Effector memory CD4-positive, alpha-beta T cell (primary cell): ENCODE measurements at regions not wholly inside any gene's neighbourhood (a gene's known extent, or its start where the extent isn't known, plus 50 kb on each side); places are given as distances from the start of the nearest gene placed in this dataset.

Experiments
- DNase-seq, 3 donors: peaks; one replicate each; pipeline ENCODE4 v3.0.0-alpha.2; 2020
- H3K27ac ChIP-seq: 2 replicates; pipeline ENCODE4 v1.7.0; 2013; ENCODE audit warnings: mild to moderate bottlenecking, low read length, moderate library complexity; ENCODE audit not compliant: insufficient read depth, poor library complexity, severe bottlenecking
- H3K27me3 ChIP-seq: replicated peaks from 2 replicates; pipeline ENCODE4 v1.7.0; 2013; ENCODE audit warnings: mild to moderate bottlenecking, low read length; ENCODE audit not compliant: insufficient read depth, control insufficient read depth, poor library complexity, severe bottlenecking
- H3K36me3 ChIP-seq: 2 replicates; pipeline ENCODE4 v1.7.0; 2013; ENCODE audit warnings: mild to moderate bottlenecking, low read length, moderate library complexity; ENCODE audit not compliant: control insufficient read depth, insufficient read depth
- H3K4me1 ChIP-seq: 2 replicates; pipeline ENCODE4 v1.7.0; 2013; ENCODE audit warnings: low read length, mild to moderate bottlenecking; ENCODE audit not compliant: control insufficient read depth, insufficient read depth, poor library complexity, severe bottlenecking
- H3K4me3 ChIP-seq: 2 replicates; pipeline ENCODE4 v1.7.0; 2013; ENCODE audit warnings: low read length, low read depth, mild to moderate bottlenecking; ENCODE audit not compliant: insufficient read depth, poor library complexity, severe bottlenecking
- H3K9me3 ChIP-seq: 2 replicates; pipeline ENCODE4 v1.7.0; 2013; ENCODE audit warnings: mild to moderate bottlenecking, low read length, moderate library complexity; ENCODE audit not compliant: control insufficient read depth

DNA sequence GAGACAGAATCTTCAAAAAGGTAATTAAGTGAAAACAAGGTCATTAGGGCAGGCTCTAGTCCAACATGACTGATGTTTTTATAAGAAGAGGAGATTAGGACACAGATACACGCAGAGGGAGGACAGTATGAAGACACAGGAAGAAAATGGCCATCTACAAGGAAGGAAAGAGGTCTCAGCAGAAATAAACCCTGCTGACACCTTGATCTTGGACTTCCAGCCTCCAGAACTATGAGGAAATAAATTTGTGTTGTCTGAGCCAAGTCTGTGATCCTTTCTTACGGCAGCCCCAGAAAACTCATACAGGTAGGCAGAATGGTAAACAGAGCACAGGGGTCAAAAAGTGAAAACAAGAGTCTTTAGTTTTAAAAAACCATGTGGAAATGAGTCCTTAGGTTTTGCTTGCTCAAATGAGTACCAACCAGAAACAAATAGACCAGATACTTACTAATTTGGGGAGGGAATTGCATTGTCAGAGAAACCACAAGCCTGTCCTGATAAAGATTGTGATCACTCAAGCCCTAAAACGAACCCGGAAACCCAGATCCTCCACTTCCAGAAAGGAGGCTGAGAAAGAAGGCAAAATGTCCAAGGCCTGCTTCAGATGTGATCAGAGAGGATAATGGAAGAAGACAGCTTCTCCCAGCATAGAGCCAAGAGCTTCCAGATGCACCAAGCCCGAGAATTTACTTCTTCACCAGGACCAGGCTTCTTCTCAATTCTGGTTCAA is 93.9 kb downstream of the DUSP6 start:
- no peaks in the 10 kb centered on the region for H3K36me3 ChIP-seq
- no peak overlapping the region for H3K4me3 ChIP-seq
- no peaks in the 10 kb centered on the region for H3K27me3 ChIP-seq
- H3K4me1 ChIP-seq = no peaks in the 10 kb centered on the region
- H3K9me3 ChIP-seq = no peaks in the 10 kb centered on the region
- H3K27ac ChIP-seq = no peak overlapping the region
- DNase-seq = no peak

DNA sequence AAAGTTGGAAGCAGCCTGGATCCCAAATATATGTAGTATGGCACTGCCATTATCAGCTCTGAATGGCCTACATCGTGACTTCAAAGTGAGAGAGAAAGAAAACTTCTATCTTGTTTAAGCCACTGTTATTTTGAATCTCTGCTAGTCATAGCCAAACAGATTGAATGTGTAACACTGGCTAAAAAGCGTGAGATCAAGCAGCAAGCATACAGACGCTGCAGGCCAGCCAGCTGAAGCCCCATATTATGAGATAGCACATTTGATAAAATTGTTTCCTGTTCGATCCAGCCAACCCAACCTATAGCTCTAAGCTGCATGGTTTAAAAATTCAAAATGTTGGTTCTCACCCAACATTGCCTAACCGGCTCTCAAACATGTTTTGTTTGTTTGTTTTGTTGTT is 95.0 kb downstream of the DUSP6 start:
- Histone ChIP-seq H3K4me3 (no peak overlapping the region), H3K27ac (no peak overlapping the region), H3K4me1 (no peaks in the 10 kb centered on the region), H3K27me3 (no peaks in the 10 kb centered on the region), H3K36me3 (no peaks in the 10 kb centered on the region), H3K9me3 (no peaks in the 10 kb centered on the region)
- no peak for DNase-seq

DNA sequence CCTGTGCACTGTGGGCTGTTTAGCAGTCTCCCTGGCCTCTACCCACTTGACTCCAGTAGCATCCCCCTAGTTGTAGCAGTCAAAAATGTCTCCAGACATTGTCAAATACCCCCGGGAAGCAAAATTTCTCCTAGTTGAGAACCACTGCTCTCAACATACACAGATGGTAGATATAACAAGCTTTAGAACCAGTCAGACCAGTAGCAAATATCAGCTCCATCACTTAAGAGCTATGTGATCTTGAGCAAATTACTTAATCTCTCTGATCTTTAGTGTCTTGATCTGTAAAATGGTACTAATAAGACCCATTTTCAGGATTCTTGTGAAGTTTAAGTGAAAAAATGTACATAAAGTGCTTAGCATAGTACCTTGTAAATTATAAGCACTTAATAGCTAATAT is 96.2 kb downstream of the DUSP6 start:
- no peak for DNase-seq
- H3K4me3 ChIP-seq = no peak overlapping the region
- H3K27me3 ChIP-seq = no peaks in the 10 kb centered on the region
- H3K36me3 ChIP-seq = no peaks in the 10 kb centered on the region
- H3K9me3 ChIP-seq = no peaks in the 10 kb centered on the region
- H3K4me1 ChIP-seq = no peaks in the 10 kb centered on the region
- H3K27ac ChIP-seq = no peak overlapping the region

DNA sequence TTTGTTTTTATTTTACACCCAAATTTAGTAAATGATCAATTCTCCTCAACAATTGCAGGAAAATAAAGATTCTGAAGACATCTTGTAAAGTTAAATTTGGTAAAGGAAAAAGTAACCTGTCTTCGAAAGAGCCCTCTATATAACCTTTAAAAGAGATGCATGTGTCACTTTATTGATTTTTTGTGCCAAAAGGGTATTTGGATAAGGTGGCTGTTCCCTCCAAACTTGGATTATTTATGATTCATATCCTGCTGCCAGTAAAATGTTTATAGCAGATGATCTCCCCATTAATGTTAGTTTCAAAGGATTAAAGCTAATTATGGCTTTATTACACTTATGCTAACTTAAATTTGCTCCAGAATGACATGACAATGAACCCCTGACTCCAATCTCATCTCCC is 98.8 kb downstream of the DUSP6 start:
- no peaks in the 10 kb centered on the region for H3K27me3 ChIP-seq
- no peak for DNase-seq
- no peak overlapping the region for H3K27ac ChIP-seq
- H3K36me3 ChIP-seq = no peaks in the 10 kb centered on the region
- H3K4me1 ChIP-seq = no peaks in the 10 kb centered on the region
- H3K4me3 ChIP-seq = no peak overlapping the region
- no peaks in the 10 kb centered on the region for H3K9me3 ChIP-seq

DNA sequence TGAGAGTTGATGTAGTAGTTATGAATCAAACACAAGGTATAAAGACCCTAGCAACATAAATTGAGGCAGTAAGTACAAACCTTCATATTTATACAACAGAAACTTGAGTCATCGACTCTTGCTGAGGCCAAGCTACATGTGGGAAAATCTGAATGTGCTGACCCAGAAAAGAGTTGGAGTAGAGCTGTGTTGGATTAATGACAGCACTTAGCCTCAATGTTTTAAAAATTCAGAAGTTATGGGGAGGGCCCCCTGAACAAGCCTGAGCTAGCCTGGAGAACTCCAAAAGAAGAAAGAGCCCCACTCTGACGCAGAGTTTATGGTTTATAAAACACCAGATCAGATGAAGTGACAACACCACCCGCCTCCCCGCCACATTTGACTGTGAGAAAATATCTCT is 100.0 kb downstream of the DUSP6 start:
- H3K4me3 ChIP-seq = no peak overlapping the region

DNA sequence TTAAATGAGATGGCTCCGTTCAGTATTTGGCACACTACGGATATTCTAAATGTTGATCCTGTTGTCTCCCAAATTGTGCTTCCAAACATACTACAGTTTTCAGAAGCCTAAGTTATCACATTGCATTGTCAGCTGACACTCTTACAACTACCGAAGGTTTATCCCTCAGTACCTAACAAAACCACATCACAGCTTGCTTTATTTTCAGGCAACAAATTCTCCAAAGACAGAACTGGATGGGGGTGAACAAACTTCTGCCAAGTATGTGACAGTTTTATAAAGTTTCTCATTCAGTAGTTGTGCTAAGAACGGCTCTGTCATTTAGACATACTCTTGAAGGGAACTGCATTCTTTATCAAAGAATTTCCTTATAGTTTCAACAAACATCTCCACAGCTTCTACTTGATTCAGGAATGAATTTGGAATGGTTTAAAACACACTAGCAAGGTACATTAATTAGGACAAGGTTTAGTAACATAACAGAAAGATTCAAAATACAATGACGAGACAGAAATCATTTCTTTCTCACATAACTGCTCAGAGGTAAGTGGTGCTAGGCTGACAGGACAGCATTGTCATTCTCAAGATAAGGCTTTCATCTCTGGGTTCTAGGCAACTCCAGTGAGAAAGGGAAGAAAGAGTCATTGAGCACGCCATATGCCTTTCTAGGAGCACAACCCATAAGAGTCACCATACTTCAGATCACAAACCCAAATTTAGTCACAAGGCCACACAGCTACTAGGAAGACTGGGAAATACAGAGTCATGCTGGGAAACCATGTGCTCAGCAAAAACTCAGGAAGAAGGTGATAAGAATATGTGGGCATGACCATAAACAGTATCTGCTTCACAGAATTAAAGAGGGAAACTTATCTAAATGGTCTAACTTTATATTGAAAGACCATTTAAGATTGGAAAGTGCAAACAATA is 100.7 kb downstream of the DUSP6 start:
- Histone ChIP-seq H3K9me3 (no peaks in the 10 kb centered on the region), H3K4me1 (no peaks in the 10 kb centered on the region), H3K36me3 (no peaks in the 10 kb centered on the region), H3K27me3 (no peaks in the 10 kb centered on the region), H3K4me3 (no peak overlapping the region), H3K27ac (no peak overlapping the region)
- DNase-seq = no peak

More for the DNA sequence above, 100.0 kb downstream of the DUSP6 start:
- Histone ChIP-seq H3K27me3 (no peaks in the 10 kb centered on the region), H3K9me3 (no peaks in the 10 kb centered on the region), H3K36me3 (no peaks in the 10 kb centered on the region), H3K27ac (no peak overlapping the region), H3K4me1 (no peaks in the 10 kb centered on the region)
- DNase-seq = no peak

DNA sequence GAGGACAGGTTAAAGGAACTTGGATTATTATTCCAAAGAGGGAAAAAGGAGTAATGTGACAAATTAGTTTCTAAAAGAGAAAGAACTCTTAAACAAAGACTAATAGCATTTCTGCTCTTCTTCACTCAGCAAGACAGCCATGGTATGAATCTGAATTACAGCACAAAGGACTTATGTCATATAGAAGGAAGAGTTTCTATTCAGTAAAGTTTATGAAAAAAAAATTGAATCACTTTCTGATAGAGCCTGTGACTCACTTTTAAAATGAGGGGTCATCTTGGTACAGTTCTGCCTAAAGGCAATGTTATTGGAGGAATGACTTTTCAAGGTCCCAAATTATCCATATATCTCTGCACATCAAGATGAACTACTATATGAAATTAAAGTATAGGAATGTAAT is 101.7 kb downstream of the DUSP6 start:
- H3K27ac ChIP-seq = no peak overlapping the region
- H3K9me3 ChIP-seq = no peaks in the 10 kb centered on the region
- peaks cover 5% of the 10 kb centered on the region for H3K4me1 ChIP-seq
- no peaks in the 10 kb centered on the region for H3K36me3 ChIP-seq
- H3K27me3 ChIP-seq = no peaks in the 10 kb centered on the region
- DNase-seq = no peak
- no peak overlapping the region for H3K4me3 ChIP-seq

DNA sequence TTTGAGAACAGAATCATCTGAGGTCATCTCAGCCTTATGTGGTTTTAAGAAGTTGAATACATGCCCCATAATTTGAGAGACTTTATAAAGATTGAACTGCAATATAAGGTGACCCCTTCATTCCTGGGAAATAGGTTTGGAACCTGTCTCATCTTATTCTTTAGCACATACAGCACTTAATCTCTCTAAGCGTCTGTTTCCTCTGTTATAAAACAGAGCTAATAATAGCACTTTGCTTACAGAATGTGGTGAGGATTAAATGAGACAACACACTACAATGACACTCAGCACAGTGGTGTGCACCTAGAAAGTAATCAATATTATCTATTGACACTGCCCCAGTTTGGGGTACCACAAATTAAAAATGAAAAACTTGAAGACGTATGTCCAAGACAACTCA is 102.1 kb downstream of the DUSP6 start:
- DNase-seq = no peak
- H3K4me1 ChIP-seq = peaks cover 9% of the 10 kb centered on the region

DNA sequence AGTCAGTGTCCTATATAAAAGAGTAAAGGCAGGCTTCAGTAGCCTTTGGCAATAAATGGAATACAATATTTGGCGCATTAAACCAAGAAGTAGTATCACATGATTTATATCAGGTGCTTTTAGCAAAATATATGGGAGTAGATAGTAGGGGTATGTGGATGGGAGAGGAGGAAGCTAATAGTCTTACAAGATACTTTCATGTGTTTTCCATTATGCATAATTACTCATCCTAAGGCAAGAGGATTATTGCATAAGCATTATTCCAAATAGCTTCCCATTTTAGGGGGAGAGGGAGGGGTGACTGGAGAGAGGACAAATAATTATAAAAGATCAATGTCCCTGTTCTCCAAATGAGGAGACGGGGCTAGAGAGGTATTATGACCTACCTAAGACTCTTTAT is 104.3 kb downstream of the DUSP6 start:
- Histone ChIP-seq H3K9me3 (no peaks in the 10 kb centered on the region), H3K4me3 (no peak overlapping the region), H3K27ac (no peak overlapping the region), H3K4me1 (peaks cover 27% of the 10 kb centered on the region), H3K36me3 (no peaks in the 10 kb centered on the region), H3K27me3 (no peaks in the 10 kb centered on the region)
- DNase-seq = no peak

More for the DNA sequence above, 102.1 kb downstream of the DUSP6 start:
- Histone ChIP-seq H3K27ac (no peak overlapping the region), H3K27me3 (no peaks in the 10 kb centered on the region), H3K36me3 (no peaks in the 10 kb centered on the region), H3K9me3 (no peaks in the 10 kb centered on the region), H3K4me3 (no peak overlapping the region)

DNA sequence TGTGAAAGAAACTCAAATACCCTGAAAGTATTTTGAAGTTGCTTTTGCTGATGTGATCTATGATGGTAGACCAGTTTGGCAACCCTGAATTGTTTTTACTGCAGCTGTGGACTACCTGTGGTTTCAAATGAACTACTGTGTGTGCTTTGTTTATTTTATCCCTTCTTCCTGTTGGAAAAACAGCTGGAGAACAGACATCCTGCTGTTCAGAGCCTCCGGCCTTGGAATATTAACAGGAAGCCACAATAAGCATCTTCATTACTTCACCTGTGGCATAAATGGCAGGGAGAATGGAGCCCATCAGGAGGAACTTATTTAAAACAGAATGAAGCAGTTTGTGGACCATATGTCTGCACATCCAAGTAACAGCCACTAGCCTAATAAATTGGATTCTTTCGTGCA is 104.8 kb downstream of the DUSP6 start:
- DNase-seq = no peak
- Histone ChIP-seq H3K36me3 (no peaks in the 10 kb centered on the region), H3K9me3 (no peaks in the 10 kb centered on the region), H3K27me3 (no peaks in the 10 kb centered on the region), H3K4me3 (no peak overlapping the region), H3K27ac (no peak overlapping the region), H3K4me1 (peaks cover 27% of the 10 kb centered on the region)
